AG20443 (cell line): ENCODE measurements at regions not wholly inside any gene's neighbourhood (a gene's known extent, or its start where the extent isn't known, plus 50 kb on each side); places are given as distances from the start of the nearest gene placed in this dataset.
A peak's percentile ranks its signal among the peaks of the same experiment; 100 is the strongest.

ENCODE experiments used
- DNase-seq: peaks from one replicate; pipeline ENCODE4 v3.0.0; 2012; ENCODE audit warnings: low spot score, mixed read lengths

GRCh38 chrX:131779306-131779705 lies 235.4 kb downstream of the OR13H1 start:
- no peak for DNase-seq

GRCh38 chrX:131779741-131780140 lies 235.9 kb downstream of the OR13H1 start:
- DNase-seq: no peak

- no peak for DNase-seq
Measured at GRCh38 chrX:131782646-131783045, 238.8 kb downstream of the OR13H1 start.

- no peak for DNase-seq
Measured at GRCh38 chrX:131783555-131784308, 239.4 kb upstream of the STK26 start.

GRCh38 chrX:131789664-131790063 lies 233.4 kb upstream of the STK26 start:
- DNase-seq: no peak

GRCh38 chrX:131791608-131792355 lies 231.3 kb upstream of the STK26 start:
- DNase-seq: no peak

- peak; percentile 11 for DNase-seq
Measured at GRCh38 chrX:131792356-131792749, 230.7 kb upstream of the STK26 start.

- DNase-seq: peak; percentile 20
Measured at GRCh38 chrX:131792789-131793462, 230.2 kb upstream of the STK26 start.

- no peak for DNase-seq
Measured at GRCh38 chrX:131795442-131796229, 227.5 kb upstream of the STK26 start.

- DNase-seq: no peak
Measured at GRCh38 chrX:131801066-131801465, 222.0 kb upstream of the STK26 start.

- DNase-seq: no peak
Measured at GRCh38 chrX:131801911-131802310, 221.2 kb upstream of the STK26 start.

- no peak for DNase-seq
Measured at GRCh38 chrX:131802836-131803626, 220.1 kb upstream of the STK26 start.

- peak; percentile 36 for DNase-seq
Measured at GRCh38 chrX:131812847-131813825, 210.0 kb upstream of the STK26 start.

- DNase-seq: peak; percentile 65
Measured at GRCh38 chrX:131816551-131817136, 206.5 kb upstream of the STK26 start.

GRCh38 chrX:131818297-131818936 lies 204.7 kb upstream of the STK26 start:
- DNase-seq: no peak

- no peak for DNase-seq
Measured at GRCh38 chrX:131821945-131822622, 201.0 kb upstream of the STK26 start.

GRCh38 chrX:131826572-131826971 lies 196.5 kb upstream of the STK26 start:
- DNase-seq: no peak

- DNase-seq: no peak
Measured at GRCh38 chrX:131827935-131828334, 195.2 kb upstream of the STK26 start.

- DNase-seq: no peak
Measured at GRCh38 chrX:131828482-131828881, 194.6 kb upstream of the STK26 start.
